Neuronal stem cell (in vitro differentiated cells): ENCODE measurements at regions not wholly inside any gene's neighbourhood (a gene's known extent, or its start where the extent isn't known, plus 50 kb on each side); places are given as distances from the start of the nearest gene placed in this dataset.
A peak's percentile ranks its signal among the peaks of the same experiment; 100 is the strongest.
"Not testable (repeated sequence)": the region's sequence is repeated elsewhere in the genome, so short reads cannot be mapped to it uniquely, and the experiment has no call there.

Source experiments
- DNase-seq: peaks from one replicate; pipeline ENCODE4 v3.0.0-alpha.2; 2013; ENCODE audit warnings: low spot score
- H2AFZ ChIP-seq: one replicate; pipeline ENCODE4 v1.6.1; 2013; ENCODE audit warnings: mild to moderate bottlenecking, low read length, inconsistent platforms
- H2AK5ac ChIP-seq: 2 replicates; pipeline ENCODE4 v1.6.1; 2013; ENCODE audit warnings: low read depth, mild to moderate bottlenecking, inconsistent platforms, low read length, moderate library complexity, mixed read lengths
- H2BK120ac ChIP-seq: 2 replicates; pipeline ENCODE4 v1.6.1; 2013; ENCODE audit warnings: low read depth, mild to moderate bottlenecking, inconsistent platforms, low read length, moderate library complexity, mixed read lengths
- H2BK12ac ChIP-seq: one replicate; pipeline ENCODE4 v1.6.1; 2013; ENCODE audit warnings: low read length, inconsistent platforms
- H2BK15ac ChIP-seq: 2 replicates; pipeline ENCODE4 v1.6.1; 2013; ENCODE audit warnings: mild to moderate bottlenecking, low read length, inconsistent platforms, mixed read lengths
- H2BK5ac ChIP-seq: one replicate; pipeline ENCODE4 v1.6.1; 2013; ENCODE audit warnings: inconsistent platforms, mild to moderate bottlenecking, low read length, moderate library complexity
- H3K14ac ChIP-seq: one replicate; pipeline ENCODE4 v1.6.1; 2013; ENCODE audit warnings: low read length, inconsistent platforms
- H3K18ac ChIP-seq: 2 replicates; pipeline ENCODE4 v1.6.1; 2013; ENCODE audit warnings: low read length, inconsistent platforms
- H3K23ac ChIP-seq: 2 replicates; pipeline ENCODE4 v1.6.1; 2013; ENCODE audit warnings: low read depth, mild to moderate bottlenecking, mixed read lengths, low read length, inconsistent platforms; ENCODE audit not compliant: poor library complexity
- H3K27ac ChIP-seq: replicated peaks from 3 replicates; pipeline ENCODE4 v1.5.1; 2013; ENCODE audit warnings: low read length, inconsistent platforms
- H3K27me3 ChIP-seq, 3 experiments: 2 replicates each; pipeline ENCODE4 v1.6.1; 2013; ENCODE audit warnings: low read length in 3 of 3, mild to moderate bottlenecking in 2 of 3, inconsistent platforms in 1 of 3, low read depth in 1 of 3, mixed read lengths in 1 of 3, moderate library complexity in 1 of 3; ENCODE audit not compliant: control insufficient read depth in 3 of 3, insufficient read depth in 3 of 3
- H3K36me3 ChIP-seq, 2 donors: replicated peaks in 1 of 2; 2 replicates each; pipeline ENCODE4 v1.6.1; 2013; ENCODE audit warnings: low read length in 2 of 2; ENCODE audit not compliant: control insufficient read depth in 2 of 2, insufficient read depth in 2 of 2
- H3K4ac ChIP-seq: 2 replicates; pipeline ENCODE4 v1.6.1; 2013; ENCODE audit warnings: inconsistent platforms, mild to moderate bottlenecking, low read length, moderate library complexity
- H3K4me1 ChIP-seq, 2 donors: 1 replicate in 1 of 2; 2 replicates in 1 of 2; pipeline ENCODE4 v1.6.1; 2013; ENCODE audit warnings: low read length in 2 of 2, low read depth in 1 of 2; ENCODE audit not compliant: control insufficient read depth in 2 of 2, insufficient read depth in 1 of 2
- H3K4me2 ChIP-seq: one replicate; pipeline ENCODE4 v1.6.1; 2013; ENCODE audit warnings: mild to moderate bottlenecking, low read length, inconsistent platforms; ENCODE audit not compliant: insufficient read depth, poor library complexity, severe bottlenecking
- H3K4me3 ChIP-seq, 2 donors: 2 replicates each; pipeline ENCODE4 v1.5.1; 2013; ENCODE audit warnings: low read length in 2 of 2, mild to moderate bottlenecking in 2 of 2, inconsistent platforms in 1 of 2, moderate library complexity in 1 of 2
- H3K79me1 ChIP-seq: one replicate; pipeline ENCODE4 v1.6.1; 2013; ENCODE audit warnings: low read depth, mild to moderate bottlenecking, inconsistent platforms, low read length, moderate library complexity
- H3K9ac ChIP-seq: one replicate; pipeline ENCODE4 v1.6.1; 2013; ENCODE audit warnings: mild to moderate bottlenecking, low read depth, low read length, inconsistent platforms; ENCODE audit not compliant: poor library complexity
- H3K9me3 ChIP-seq, 2 donors: replicated peaks in 1 of 2; 2 replicates each; pipeline versions ENCODE3 to v1.6.1; 2013; ENCODE audit warnings: low read length in 2 of 2, mild to moderate bottlenecking in 2 of 2, inconsistent platforms in 1 of 2, low read depth in 1 of 2, mixed read lengths in 1 of 2, moderate library complexity in 1 of 2; ENCODE audit not compliant: control insufficient read depth in 2 of 2, insufficient read depth in 1 of 2
- H4K8ac ChIP-seq: one replicate; pipeline ENCODE4 v1.6.1; 2013; ENCODE audit warnings: low read depth, mild to moderate bottlenecking, inconsistent platforms, low read length, moderate library complexity
- H4K91ac ChIP-seq: one replicate; pipeline ENCODE4 v1.6.1; 2013; ENCODE audit warnings: low read length, low read depth, mild to moderate bottlenecking, inconsistent platforms; ENCODE audit not compliant: poor library complexity
- WGBS, 2 donors: extraction: QIAGEN DNeasy Blood & Tissue Kit; methylation state at CpG; one replicate each; pipeline ENCODE4 v1.1.7; 2013; ENCODE audit warnings: missing lambda C conversion rate in 2 of 2, mixed read lengths in 1 of 2; ENCODE audit not compliant: insufficient read length in 2 of 2, insufficient replicate concordance in 1 of 2; ENCODE audit errors: extremely low coverage in 2 of 2; 5-methylcytosine and 5-hydroxymethylcytosine counted together

- H2BK12ac ChIP-seq, H2BK5ac ChIP-seq, H3K36me3 ChIP-seq, H3K14ac ChIP-seq, H3K23ac ChIP-seq, H2BK120ac ChIP-seq, H3K18ac ChIP-seq, DNase-seq, H2AFZ ChIP-seq, H3K4me1 ChIP-seq, H3K4ac ChIP-seq, H4K8ac ChIP-seq, H2BK15ac ChIP-seq, H3K9ac ChIP-seq, H3K27me3 ChIP-seq, H4K91ac ChIP-seq, H2AK5ac ChIP-seq, H3K79me1 ChIP-seq, H3K27ac ChIP-seq, H3K9me3 ChIP-seq, H3K4me3 ChIP-seq: not testable (repeated sequence)
- peak overlapping the region; percentile 31 for H3K4me2 ChIP-seq
- no CpG with 5 or more reads among the region's 62 CpGs for WGBS, 2 donors
Measured at GRCh38 chr1:143905214-143906179, 66.3 kb downstream of the FAM72C start.

- WGBS, 2 donors = no CpG with 5 or more reads among the region's 12 CpGs
- not testable (repeated sequence) for H2BK120ac ChIP-seq, H2BK15ac ChIP-seq, H2BK12ac ChIP-seq, H3K79me1 ChIP-seq, H3K9ac ChIP-seq, H3K27ac ChIP-seq, H4K91ac ChIP-seq, H3K9me3 ChIP-seq, H3K4me1 ChIP-seq, H3K14ac ChIP-seq, H3K27me3 ChIP-seq, H4K8ac ChIP-seq, H3K4me3 ChIP-seq, H3K23ac ChIP-seq, H3K4me2 ChIP-seq, H2BK5ac ChIP-seq, DNase-seq, H2AK5ac ChIP-seq, H2AFZ ChIP-seq, H3K36me3 ChIP-seq, H3K18ac ChIP-seq, H3K4ac ChIP-seq
Measured at GRCh38 chr1:143904622-143904979, 67.2 kb downstream of the FAM72C start.

GRCh38 chr1:143903899-143904621, 67.7 kb downstream of the FAM72C start:
- H2BK15ac ChIP-seq, DNase-seq, H3K27ac ChIP-seq, H3K4ac ChIP-seq, H2BK12ac ChIP-seq, H3K9me3 ChIP-seq, H4K8ac ChIP-seq, H2BK120ac ChIP-seq, H2AFZ ChIP-seq, H3K79me1 ChIP-seq, H3K18ac ChIP-seq, H2AK5ac ChIP-seq, H3K9ac ChIP-seq, H3K36me3 ChIP-seq, H2BK5ac ChIP-seq, H3K23ac ChIP-seq, H3K4me3 ChIP-seq, H3K27me3 ChIP-seq, H3K4me2 ChIP-seq, H3K14ac ChIP-seq, H3K4me1 ChIP-seq, H4K91ac ChIP-seq: not testable (repeated sequence)
- WGBS, 2 donors = no CpG with 5 or more reads among the region's 48 CpGs

- H3K4me3 ChIP-seq, H3K27ac ChIP-seq, H2BK120ac ChIP-seq, H2BK5ac ChIP-seq, H3K23ac ChIP-seq, H3K4me2 ChIP-seq, H3K27me3 ChIP-seq, H3K14ac ChIP-seq, H3K9me3 ChIP-seq, H3K9ac ChIP-seq, H3K4ac ChIP-seq, H2AK5ac ChIP-seq, H2BK15ac ChIP-seq, H2AFZ ChIP-seq, DNase-seq, H3K18ac ChIP-seq, H3K36me3 ChIP-seq, H3K79me1 ChIP-seq, H4K8ac ChIP-seq, H3K4me1 ChIP-seq, H2BK12ac ChIP-seq, H4K91ac ChIP-seq: not testable (repeated sequence)
- WGBS, 2 donors = no CpG with 5 or more reads among the region's 1 CpG
Measured at GRCh38 chr1:143896377-143896776, 75.4 kb downstream of the FAM72C start.
